HepG2 (cell line): ENCODE measurements at regions not wholly inside any gene's neighbourhood (a gene's known extent, or its start where the extent isn't known, plus 50 kb on each side); places are given as distances from the start of the nearest gene placed in this dataset.

Experiments
- BCL6 ChIP-seq: IDR thresholded peaks from 2 replicates; pipeline ENCODE4 v1.6.1; 2016; ENCODE audit warnings: missing genetic modification reagents, missing compliant biosample characterization
- POLR2AphosphoS5 ChIP-seq: IDR thresholded peaks from 2 replicates; pipeline ENCODE4 v1.6.1; 2012; ENCODE audit warnings: low read depth, low read length

DNA sequence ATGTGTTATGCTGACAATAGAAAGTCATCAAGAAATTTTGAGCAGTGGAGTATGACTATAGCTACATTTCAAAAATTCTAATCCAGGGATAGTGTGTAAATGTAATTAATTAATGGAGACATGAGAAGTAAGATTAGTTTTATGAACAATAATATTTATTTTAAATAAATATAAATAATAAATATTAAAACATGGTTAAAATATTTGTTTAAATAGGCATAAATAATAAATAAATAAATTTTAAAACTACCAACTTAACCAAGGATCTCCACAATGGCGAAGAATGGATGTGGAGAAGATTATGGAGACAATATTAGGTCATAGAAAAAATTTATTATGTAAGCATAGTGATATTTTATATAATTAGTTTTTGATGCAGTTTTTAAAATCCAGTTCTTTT, 588.2 kb upstream of the NOVA1 start:
- TF ChIP-seq POLR2AphosphoS5 (no peak), BCL6 (CRISPR knock-in tag) (no peak)
